SH-SY5Y (cell line): ENCODE measurements at regions not wholly inside any gene's neighbourhood (a gene's known extent, or its start where the extent isn't known, plus 50 kb on each side); places are given as distances from the start of the nearest gene placed in this dataset.

Experiments used
- GATA2 ChIP-seq: IDR thresholded peaks from 2 replicates; pipeline ENCODE4 v1.6.1; 2011; ENCODE audit warnings: mild to moderate bottlenecking, low read depth, low read length
- GATA3 ChIP-seq: IDR thresholded peaks from 2 replicates; pipeline ENCODE4 v1.6.1; 2011; ENCODE audit warnings: low read depth, mild to moderate bottlenecking, low read length, moderate library complexity

DNA sequence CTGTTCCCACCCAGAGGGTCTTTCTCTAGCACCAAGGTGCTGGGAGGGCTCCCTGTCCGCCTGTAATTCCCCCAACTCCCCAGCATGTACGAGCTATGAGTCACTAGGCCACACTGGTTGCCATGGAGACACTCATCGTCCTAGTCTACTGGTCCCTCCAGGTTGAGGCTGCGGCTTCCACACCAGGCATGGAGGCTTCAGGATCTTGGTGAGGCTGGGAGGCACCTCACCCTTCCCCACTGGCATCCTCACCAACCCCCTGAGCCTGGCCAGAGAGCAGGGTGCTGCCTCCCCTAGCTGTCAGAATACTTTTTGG is 75.6 kb upstream of the KAZN start:
- TF ChIP-seq GATA2 (no peak), GATA3 (no peak)
